T-helper 2 cell treated with Interferon-gamma antibody and Interleukin-4, amounts not matched to agents 5 μg/mL and 100 μg/mL, for 36 hours (primary cell): ENCODE measurements at regions not wholly inside any gene's neighbourhood (a gene's known extent, or its start where the extent isn't known, plus 50 kb on each side); places are given as distances from the start of the nearest gene placed in this dataset.
A peak's percentile ranks its signal among the peaks of the same experiment; 100 is the strongest.
"Not testable (repeated sequence)": the region's sequence is repeated elsewhere in the genome, so short reads cannot be mapped to it uniquely, and the experiment has no call there.

Experiments used
- DNase-seq: peaks from one replicate; pipeline ENCODE4 v3.0.0; 2021; ENCODE audit warnings: low spot score
- H3K27ac Mint-ChIP-seq: one replicate; pipeline ENCODE4 v1.8.0; 2021; ENCODE audit warnings: mild to moderate bottlenecking, mixed read lengths
- H3K27me3 Mint-ChIP-seq: one replicate; pipeline ENCODE4 v1.8.0; 2021; ENCODE audit warnings: low read depth, mixed read lengths
- H3K36me3 Mint-ChIP-seq: one replicate; pipeline ENCODE4 v1.8.0; 2021; ENCODE audit warnings: low read depth, mixed read lengths
- H3K4me1 Mint-ChIP-seq: one replicate; pipeline ENCODE4 v1.8.0; 2021; ENCODE audit warnings: low read depth, mixed read lengths
- H3K4me3 Mint-ChIP-seq: one replicate; pipeline ENCODE4 v1.8.0; 2022; ENCODE audit warnings: mild to moderate bottlenecking, moderate library complexity, mixed read lengths
- H3K9me3 Mint-ChIP-seq: one replicate; pipeline ENCODE4 v1.8.0; 2021; ENCODE audit warnings: mixed read lengths

DNA sequence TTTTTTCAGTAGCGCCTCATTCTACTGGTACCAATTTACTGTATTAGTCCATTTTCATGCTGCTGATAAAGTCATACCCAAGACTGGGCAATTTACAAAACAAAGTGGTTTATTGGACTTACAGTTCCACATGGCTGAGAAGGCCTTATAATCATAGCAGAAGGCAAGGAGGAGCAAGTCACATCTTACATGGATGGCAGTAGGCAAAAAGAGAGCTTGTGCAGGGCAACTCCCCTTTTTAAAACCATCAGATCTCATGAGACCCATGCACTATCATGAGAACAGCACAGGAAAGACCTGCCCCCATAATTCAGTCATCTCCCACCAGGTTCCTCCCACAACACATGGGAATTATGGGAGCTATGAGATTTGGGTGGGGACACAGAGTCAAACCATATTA lies 443.5 kb downstream of the SH2D1A start:
- not testable (repeated sequence) for H3K27me3 Mint-ChIP-seq, H3K9me3 Mint-ChIP-seq, H3K4me3 Mint-ChIP-seq, H3K4me1 Mint-ChIP-seq, H3K36me3 Mint-ChIP-seq, DNase-seq, H3K27ac Mint-ChIP-seq

DNA sequence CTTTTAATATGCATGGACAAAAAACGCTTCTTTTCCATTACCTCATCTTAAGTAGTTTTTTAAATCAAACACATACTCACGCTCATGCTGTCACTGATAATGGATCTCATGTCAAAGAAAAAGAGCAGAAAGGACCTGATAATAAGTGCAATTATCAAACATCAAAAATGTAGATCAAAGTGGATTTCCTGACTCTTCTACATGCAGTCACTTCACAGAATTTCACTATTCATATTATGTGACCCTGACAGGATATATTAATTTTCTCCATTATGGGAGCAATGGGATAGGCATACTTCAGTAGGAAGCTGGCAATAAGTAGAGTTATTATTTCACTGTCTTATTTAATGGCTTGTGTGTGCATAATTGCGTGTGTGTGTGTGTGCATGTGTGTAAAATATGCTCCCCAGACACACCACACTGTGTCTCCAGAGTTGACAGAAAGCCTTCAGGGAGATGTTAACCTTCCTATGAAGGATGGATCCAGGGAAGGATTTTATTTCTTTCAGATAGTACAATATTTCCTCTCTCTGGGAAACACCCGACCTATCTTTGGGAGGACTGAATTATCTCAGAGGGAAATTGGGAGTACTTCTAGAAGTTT lies 445.2 kb downstream of the SH2D1A start:
- no peaks in the 10 kb centered on the region for H3K36me3 Mint-ChIP-seq
- H3K4me1 Mint-ChIP-seq: no peaks in the 10 kb centered on the region
- H3K27me3 Mint-ChIP-seq: no peaks in the 10 kb centered on the region
- H3K9me3 Mint-ChIP-seq: peaks cover 4% of the 10 kb centered on the region
- no peak for DNase-seq
- no peak overlapping the region for H3K4me3 Mint-ChIP-seq
- H3K27ac Mint-ChIP-seq: no peak overlapping the region

DNA sequence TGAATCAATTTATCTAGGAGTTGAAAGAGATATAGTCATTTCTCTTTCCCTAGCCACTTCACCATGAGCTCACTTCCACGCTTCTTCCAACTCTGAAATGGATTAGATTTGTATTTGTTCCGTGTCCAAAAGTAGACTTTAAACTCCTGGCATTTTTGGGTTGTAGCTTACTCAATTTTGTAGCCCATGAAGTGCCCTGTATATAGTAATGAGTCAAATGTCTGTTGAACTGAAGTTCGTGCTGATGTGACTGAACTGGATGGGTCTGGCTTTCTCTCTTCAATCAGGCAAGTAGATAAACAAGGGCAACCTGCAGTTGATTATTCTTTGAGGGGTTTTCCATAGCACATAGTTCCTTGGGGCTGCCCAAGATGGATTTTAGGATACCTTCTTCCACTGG lies 450.6 kb downstream of the SH2D1A start:
- H3K27me3 Mint-ChIP-seq: no peaks in the 10 kb centered on the region
- no peaks in the 10 kb centered on the region for H3K4me1 Mint-ChIP-seq
- no peak for DNase-seq
- no peaks in the 10 kb centered on the region for H3K36me3 Mint-ChIP-seq
- H3K4me3 Mint-ChIP-seq: no peak overlapping the region
- H3K9me3 Mint-ChIP-seq: peaks cover 6% of the 10 kb centered on the region
- no peak overlapping the region for H3K27ac Mint-ChIP-seq

DNA sequence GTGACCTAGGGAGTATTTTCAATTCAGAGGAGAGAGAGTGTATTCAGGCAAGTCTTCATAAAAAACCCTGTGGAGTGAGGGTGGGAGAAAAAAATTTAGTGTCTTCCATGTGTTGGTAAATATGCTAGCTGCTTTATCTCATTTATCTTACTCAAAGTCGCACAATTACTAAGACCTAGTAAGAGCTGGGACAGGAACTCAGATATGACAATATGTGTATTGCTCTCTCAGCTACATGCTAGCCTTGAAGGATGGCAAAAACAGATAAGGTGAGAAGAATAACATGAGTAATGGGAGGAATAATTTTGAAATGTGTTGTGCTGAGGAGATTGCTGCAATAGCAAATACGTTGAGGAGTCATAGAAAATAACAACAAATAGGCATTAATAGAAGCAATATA lies 458.6 kb downstream of the SH2D1A start:
- H3K27me3 Mint-ChIP-seq: no peaks in the 10 kb centered on the region
- no peak overlapping the region for H3K4me3 Mint-ChIP-seq
- H3K4me1 Mint-ChIP-seq: no peaks in the 10 kb centered on the region
- no peak overlapping the region for H3K27ac Mint-ChIP-seq
- no peak for DNase-seq
- peaks cover 17% of the 10 kb centered on the region for H3K9me3 Mint-ChIP-seq
- H3K36me3 Mint-ChIP-seq: no peaks in the 10 kb centered on the region

DNA sequence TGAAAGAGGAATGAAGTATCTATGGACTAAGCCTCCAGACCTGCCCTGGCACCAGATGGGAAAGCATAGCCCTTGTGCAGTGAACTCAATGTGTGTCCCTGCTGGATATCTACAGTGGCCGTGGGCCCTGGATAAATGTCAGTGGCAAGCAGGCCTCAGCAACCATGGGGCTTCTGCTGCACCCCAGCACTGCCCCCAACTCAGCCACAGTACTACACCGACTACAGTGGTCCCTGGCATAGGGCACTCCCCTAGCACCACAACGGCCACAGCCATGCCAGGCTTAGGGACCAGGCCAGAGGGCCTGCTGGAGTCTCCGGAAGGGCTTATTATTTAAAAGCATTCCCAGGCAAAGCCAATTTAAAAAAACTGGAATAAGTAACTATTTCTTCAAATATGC lies 459.1 kb downstream of the SH2D1A start:
- Mint-ChIP-seq H3K36me3 (no peaks in the 10 kb centered on the region), H3K27me3 (no peaks in the 10 kb centered on the region), H3K9me3 (peaks cover 14% of the 10 kb centered on the region), H3K4me1 (no peaks in the 10 kb centered on the region), H3K4me3 (no peak overlapping the region), H3K27ac (no peak overlapping the region)
- no peak for DNase-seq

DNA sequence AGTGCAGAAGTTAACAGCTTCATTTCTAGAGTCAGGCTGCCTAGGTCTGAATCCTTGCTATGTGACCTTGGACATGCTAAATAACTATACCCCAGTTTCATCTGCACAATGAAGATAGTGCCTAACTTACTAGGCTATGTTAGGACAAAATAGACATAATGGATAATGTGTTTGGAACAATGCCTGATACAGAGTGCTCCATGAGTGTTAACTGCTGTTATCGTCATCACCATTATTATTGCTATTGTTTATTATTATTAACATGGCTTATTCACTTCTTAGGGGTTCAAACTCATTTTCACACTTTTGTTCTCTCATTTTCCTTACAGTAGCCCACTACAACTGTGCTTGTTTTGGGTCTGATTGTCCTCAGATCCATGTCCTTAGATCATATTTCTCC lies 467.7 kb downstream of the SH2D1A start:
- Mint-ChIP-seq H3K27ac (no peak overlapping the region), H3K4me1 (no peaks in the 10 kb centered on the region), H3K4me3 (no peak overlapping the region), H3K36me3 (no peaks in the 10 kb centered on the region), H3K9me3 (peaks cover 1% of the 10 kb centered on the region), H3K27me3 (no peaks in the 10 kb centered on the region)
- DNase-seq: no peak

DNA sequence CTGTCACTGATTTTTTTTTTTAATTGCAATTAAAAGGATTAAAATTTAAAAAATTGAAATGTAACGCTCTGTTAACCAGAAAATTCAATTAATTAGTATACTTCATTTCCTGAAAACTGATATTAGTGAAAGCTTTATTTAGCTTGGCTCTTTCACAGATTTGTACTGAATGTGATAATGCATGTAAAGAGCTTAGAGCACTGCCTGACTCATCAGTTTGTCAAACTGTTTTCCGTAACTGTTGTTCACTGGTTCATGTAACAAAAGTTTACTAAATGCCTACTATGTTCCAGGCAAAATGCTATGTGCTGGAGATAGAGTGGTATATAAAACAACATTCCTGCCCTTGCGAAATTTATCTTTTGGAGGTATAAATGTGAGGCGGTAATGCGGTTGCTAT lies 471.7 kb downstream of the SH2D1A start:
- Mint-ChIP-seq H3K27me3 (no peaks in the 10 kb centered on the region), H3K9me3 (no peaks in the 10 kb centered on the region), H3K27ac (no peak overlapping the region), H3K4me1 (no peaks in the 10 kb centered on the region), H3K36me3 (no peaks in the 10 kb centered on the region), H3K4me3 (no peak overlapping the region)
- DNase-seq: no peak

DNA sequence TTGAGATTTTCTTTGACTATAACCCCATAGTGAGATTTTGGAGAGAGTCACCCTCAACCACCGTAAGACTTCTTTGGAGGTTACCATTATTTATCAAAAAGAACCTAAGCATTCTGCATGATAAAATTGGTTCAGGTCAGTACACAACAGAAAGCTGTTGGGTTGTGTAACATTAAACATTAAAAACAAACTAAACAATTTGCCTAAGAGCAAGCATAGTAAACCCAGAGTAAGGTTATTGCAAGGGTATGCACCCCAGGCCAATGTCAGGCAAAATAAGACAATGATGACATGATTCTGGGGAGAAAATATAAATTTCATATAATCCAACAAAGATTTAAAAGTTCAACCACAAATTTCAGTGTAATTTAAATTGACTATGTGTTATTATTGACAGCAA lies 472.4 kb downstream of the SH2D1A start:
- Mint-ChIP-seq H3K9me3 (no peaks in the 10 kb centered on the region), H3K27me3 (no peaks in the 10 kb centered on the region)

DNA sequence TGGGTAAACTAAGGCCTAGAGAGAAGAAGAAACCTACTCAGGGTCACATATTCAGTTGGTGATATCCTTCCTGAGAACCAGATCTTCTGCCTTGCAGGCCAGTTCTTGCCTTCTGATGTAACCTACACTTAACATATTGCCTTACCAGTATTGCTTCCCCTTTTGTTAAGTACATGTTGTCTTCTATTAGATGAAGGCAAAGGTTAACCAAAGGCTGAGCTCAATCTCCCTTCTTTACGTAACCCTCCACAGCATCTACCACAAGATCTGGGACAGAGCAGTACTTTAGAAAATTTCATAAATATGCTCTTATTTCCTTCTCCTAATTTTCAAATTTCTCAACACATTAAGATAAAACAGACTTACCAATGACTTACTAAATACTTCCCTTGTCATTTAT lies 474.4 kb downstream of the SH2D1A start:
- Mint-ChIP-seq H3K36me3 (no peaks in the 10 kb centered on the region), H3K4me3 (no peak overlapping the region), H3K27me3 (no peaks in the 10 kb centered on the region), H3K4me1 (no peaks in the 10 kb centered on the region), H3K27ac (no peak overlapping the region), H3K9me3 (no peaks in the 10 kb centered on the region)
- DNase-seq: no peak

More for the DNA sequence above, 472.4 kb downstream of the SH2D1A start:
- no peaks in the 10 kb centered on the region for H3K36me3 Mint-ChIP-seq
- no peaks in the 10 kb centered on the region for H3K4me1 Mint-ChIP-seq
- no peak for DNase-seq
- H3K27ac Mint-ChIP-seq: no peak overlapping the region
- H3K4me3 Mint-ChIP-seq: no peak overlapping the region

DNA sequence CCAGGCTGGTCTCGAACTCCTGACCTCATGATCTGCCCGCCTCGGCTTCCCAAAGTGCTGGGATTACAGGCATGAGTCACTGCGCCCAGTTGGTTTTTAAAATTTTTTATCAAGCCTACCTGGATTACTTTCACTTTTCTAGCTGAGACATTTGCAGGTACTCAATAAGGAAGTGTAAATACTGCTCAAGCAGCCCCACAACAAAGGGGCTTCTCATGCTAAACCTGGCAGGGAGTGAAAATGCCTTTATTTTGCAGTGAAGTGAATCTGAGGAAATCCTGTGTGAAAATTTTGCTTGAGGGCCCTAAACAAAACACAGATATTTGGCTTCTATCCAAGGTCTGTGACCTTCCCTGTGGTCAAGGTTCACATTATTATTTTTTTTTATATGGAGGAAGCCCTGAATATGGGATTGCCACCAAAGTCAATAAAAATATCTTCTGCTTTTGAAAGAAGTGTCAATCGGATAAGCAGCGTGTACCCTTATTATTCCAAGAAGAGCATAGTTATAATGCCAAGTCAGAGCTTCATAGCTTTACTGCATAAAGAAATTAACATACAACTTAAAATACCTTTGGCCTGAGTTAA lies 481.0 kb downstream of the SH2D1A start:
- Mint-ChIP-seq H3K36me3 (no peaks in the 10 kb centered on the region), H3K4me1 (peaks cover 3% of the 10 kb centered on the region), H3K27me3 (no peaks in the 10 kb centered on the region), H3K27ac (no peak overlapping the region), H3K4me3 (no peak overlapping the region), H3K9me3 (no peaks in the 10 kb centered on the region)
- DNase-seq: no peak

DNA sequence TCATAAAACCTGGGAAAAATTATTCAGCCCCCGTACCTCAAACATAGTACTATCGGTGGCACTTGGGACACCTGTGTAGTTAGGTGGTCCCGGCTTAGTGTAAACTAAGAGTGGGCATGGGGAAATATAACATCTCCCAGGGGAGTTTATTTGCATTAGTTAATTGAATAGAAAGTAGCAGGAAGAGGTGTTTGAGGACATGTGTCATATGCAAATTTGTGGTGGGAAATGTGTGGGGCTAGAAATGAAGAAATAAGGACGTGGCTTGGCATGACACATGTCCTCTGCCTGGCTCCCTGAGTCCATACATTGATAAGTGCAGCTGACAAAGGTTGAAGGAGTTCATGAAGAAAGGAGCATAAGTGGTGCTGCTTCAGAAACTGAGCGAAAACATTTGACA lies 483.6 kb downstream of the SH2D1A start:
- Mint-ChIP-seq H3K4me1 (peaks cover 3% of the 10 kb centered on the region), H3K9me3 (no peaks in the 10 kb centered on the region), H3K27me3 (no peaks in the 10 kb centered on the region), H3K36me3 (no peaks in the 10 kb centered on the region), H3K4me3 (no peak overlapping the region), H3K27ac (no peak overlapping the region)
- DNase-seq: peak; percentile 3

DNA sequence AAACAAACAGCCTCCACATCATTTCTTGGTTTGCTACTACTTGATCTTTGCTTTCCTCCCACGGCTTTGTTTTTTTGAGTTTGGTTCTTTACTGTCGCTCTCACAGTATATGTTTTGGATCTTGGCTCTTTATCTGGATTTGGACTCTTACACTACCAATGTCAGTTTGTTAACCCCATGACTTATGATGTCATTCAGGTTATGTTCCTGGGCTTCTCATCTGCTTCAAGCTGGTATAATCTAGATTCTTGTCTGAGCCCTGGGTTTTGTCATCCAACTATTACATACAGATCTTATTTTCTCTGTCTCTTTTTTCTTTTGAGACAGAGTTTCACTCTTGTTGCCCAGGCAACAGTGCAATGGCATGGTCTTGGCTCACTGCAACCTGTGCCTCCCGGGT lies 482.9 kb upstream of the TEX13C start:
- no peaks in the 10 kb centered on the region for H3K9me3 Mint-ChIP-seq
- H3K4me1 Mint-ChIP-seq: no peaks in the 10 kb centered on the region
- H3K27me3 Mint-ChIP-seq: no peaks in the 10 kb centered on the region
- H3K36me3 Mint-ChIP-seq: no peaks in the 10 kb centered on the region
- H3K4me3 Mint-ChIP-seq: no peak overlapping the region
- no peak overlapping the region for H3K27ac Mint-ChIP-seq
- DNase-seq: no peak

DNA sequence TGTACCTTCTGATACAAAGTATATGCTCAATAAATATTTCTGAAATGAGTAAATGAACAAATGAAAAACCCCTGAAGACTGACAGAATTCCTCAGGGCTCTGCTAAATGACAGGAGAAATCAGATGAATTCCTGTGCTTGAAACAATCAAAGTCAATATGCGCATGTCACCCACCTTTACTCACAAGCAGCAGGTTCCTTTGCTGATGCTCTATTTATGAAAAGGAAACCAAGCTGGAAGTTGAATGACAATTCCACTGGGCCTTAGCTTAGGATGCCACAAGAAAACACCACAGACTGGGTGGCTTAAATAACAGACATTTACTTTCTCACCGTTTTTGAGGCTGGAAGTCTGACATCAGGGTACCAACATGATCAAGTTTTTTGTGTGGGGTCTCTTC lies 477.5 kb upstream of the TEX13C start:
- Mint-ChIP-seq H3K4me3 (no peak overlapping the region), H3K9me3 (no peaks in the 10 kb centered on the region), H3K27ac (no peak overlapping the region), H3K4me1 (no peaks in the 10 kb centered on the region), H3K27me3 (no peaks in the 10 kb centered on the region), H3K36me3 (no peaks in the 10 kb centered on the region)
- no peak for DNase-seq

DNA sequence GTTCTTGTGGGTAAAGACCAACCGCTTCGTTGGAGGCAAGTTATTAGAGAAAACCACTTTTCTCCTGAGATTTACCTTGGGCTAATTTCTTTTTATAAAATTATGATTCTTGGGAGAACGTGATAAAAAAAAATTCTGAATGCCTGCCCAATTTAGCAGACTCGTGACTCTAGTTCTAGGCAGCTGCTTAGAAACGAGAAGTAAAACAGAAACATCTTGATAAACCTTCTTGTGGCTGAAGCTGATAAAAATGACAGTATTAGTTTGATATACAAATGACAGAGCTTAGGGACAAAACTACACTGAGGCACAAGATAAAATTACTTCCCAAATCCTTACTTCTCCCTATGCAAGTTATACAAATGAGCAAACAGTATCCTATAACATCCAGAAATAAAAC lies 458.9 kb upstream of the TEX13C start:
- no peak overlapping the region for H3K27ac Mint-ChIP-seq
- no peaks in the 10 kb centered on the region for H3K4me1 Mint-ChIP-seq
- H3K27me3 Mint-ChIP-seq: no peaks in the 10 kb centered on the region
- no peaks in the 10 kb centered on the region for H3K36me3 Mint-ChIP-seq
- no peak for DNase-seq
- H3K4me3 Mint-ChIP-seq: no peak overlapping the region
- H3K9me3 Mint-ChIP-seq: no peaks in the 10 kb centered on the region

DNA sequence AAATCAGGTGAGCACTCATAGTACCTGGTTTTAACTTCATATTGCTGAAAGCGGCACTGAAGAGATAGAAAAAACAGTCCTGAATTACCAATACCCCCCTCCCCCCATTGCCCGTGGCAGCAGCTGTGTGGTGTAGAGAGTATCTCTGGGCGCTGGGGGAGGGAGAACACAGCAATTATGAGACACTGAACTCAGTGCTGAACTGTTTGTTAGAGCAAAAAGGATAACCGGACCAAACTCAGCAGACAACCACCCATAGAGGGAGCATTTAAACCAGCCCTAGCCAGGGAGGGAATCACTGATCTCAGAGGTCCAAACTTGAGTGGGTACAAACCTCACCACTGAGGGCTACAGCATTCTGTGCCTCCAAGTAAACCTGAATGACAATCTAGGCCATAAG lies 457.4 kb upstream of the TEX13C start:
- no peaks in the 10 kb centered on the region for H3K9me3 Mint-ChIP-seq
- DNase-seq: no peak
- no peaks in the 10 kb centered on the region for H3K27me3 Mint-ChIP-seq
- H3K4me3 Mint-ChIP-seq: no peak overlapping the region
- H3K36me3 Mint-ChIP-seq: no peaks in the 10 kb centered on the region
- no peaks in the 10 kb centered on the region for H3K4me1 Mint-ChIP-seq
- no peak overlapping the region for H3K27ac Mint-ChIP-seq
